ENCODE measurements at regions not wholly inside any gene's neighbourhood (a gene's known extent, or its start where the extent isn't known, plus 50 kb on each side); places are given as distances from the start of the nearest gene placed in this dataset.

- no peaks in the 10 kb centered on the region for H4K20me1 ChIP-seq (ENCODE audit: insufficient read depth, low read length)
- no peak overlapping the region for H3K4me3 ChIP-seq (ENCODE audit: low read length)
- H2AFZ ChIP-seq (ENCODE audit: low read depth, low read length) = no peak overlapping the region
- H3K27ac ChIP-seq (ENCODE audit: low read length) = no peak overlapping the region
- no peaks in the 10 kb centered on the region for H3K27me3 ChIP-seq (ENCODE audit: low read depth, low read length)
- no peaks in the 10 kb centered on the region for H3K79me2 ChIP-seq (ENCODE audit: low read length)
- H3K9me3 ChIP-seq (ENCODE audit: insufficient read depth, low read length) = no peaks in the 10 kb centered on the region
- H3K36me3 ChIP-seq (replicated peaks; ENCODE audit: low read depth, low read length) = no peaks in the 10 kb centered on the region
- no peak for TF ChIP-seq CTCF (IDR thresholded peaks at IDR 0.05; ENCODE audit: low read depth, low read length)
- TF ChIP-seq EZH2phosphoT487 (IDR thresholded peaks at IDR 0.05; ENCODE audit: low read depth) = no peak
- H3K9ac ChIP-seq (ENCODE audit: low read length) = no peak overlapping the region
- no peaks in the 10 kb centered on the region; the same call in 1 of the 2 replicates for H3K4me1 ChIP-seq (ENCODE audit: low read length)
- no peak overlapping the region for H3K4me2 ChIP-seq (ENCODE audit: low read length)
Measured at GRCh38 chrX:124256216-124256615, 76.2 kb upstream of the TEX13D start.

GRCh38 chrX:124256629-124257380, 75.7 kb upstream of the TEX13D start:
- Histone ChIP-seq H3K79me2 (ENCODE audit: low read length) (no peaks in the 10 kb centered on the region), H3K36me3 (replicated peaks; ENCODE audit: low read depth, low read length) (no peaks in the 10 kb centered on the region), H3K27me3 (ENCODE audit: low read depth, low read length) (no peaks in the 10 kb centered on the region), H3K4me2 (ENCODE audit: low read length) (no peak overlapping the region), H3K27ac (ENCODE audit: low read length) (no peak overlapping the region), H2AFZ (ENCODE audit: low read depth, low read length) (no peak overlapping the region), H3K4me3 (ENCODE audit: low read length) (no peak overlapping the region), H4K20me1 (ENCODE audit: insufficient read depth, low read length) (no peaks in the 10 kb centered on the region), H3K9me3 (ENCODE audit: insufficient read depth, low read length) (no peaks in the 10 kb centered on the region), H3K4me1 (ENCODE audit: low read length) (no peaks in the 10 kb centered on the region), H3K9ac (ENCODE audit: low read length) (no peak overlapping the region)
- TF ChIP-seq CTCF (IDR thresholded peaks at IDR 0.05; ENCODE audit: low read depth, low read length) = no peak
- no peak for TF ChIP-seq EZH2phosphoT487 (IDR thresholded peaks at IDR 0.05; ENCODE audit: low read depth)

GRCh38 chrX:124257924-124258702, 74.3 kb upstream of the TEX13D start:
- Histone ChIP-seq H4K20me1 (ENCODE audit: insufficient read depth, low read length) (no peaks in the 10 kb centered on the region), H3K36me3 (replicated peaks; ENCODE audit: low read depth, low read length) (no peaks in the 10 kb centered on the region), H3K4me1 (ENCODE audit: low read length) (no peaks in the 10 kb centered on the region), H3K79me2 (ENCODE audit: low read length) (no peaks in the 10 kb centered on the region), H3K9me3 (ENCODE audit: insufficient read depth, low read length) (no peaks in the 10 kb centered on the region), H3K4me2 (ENCODE audit: low read length) (no peak overlapping the region), H3K27me3 (ENCODE audit: low read depth, low read length) (no peaks in the 10 kb centered on the region), H3K4me3 (ENCODE audit: low read length) (no peak overlapping the region), H2AFZ (ENCODE audit: low read depth, low read length) (no peak overlapping the region), H3K27ac (ENCODE audit: low read length) (no peak overlapping the region), H3K9ac (ENCODE audit: low read length) (no peak overlapping the region)
- no peak for TF ChIP-seq CTCF (IDR thresholded peaks at IDR 0.05; ENCODE audit: low read depth, low read length)

GRCh38 chrX:124260845-124261244, 71.6 kb upstream of the TEX13D start:
- no peaks in the 10 kb centered on the region for H3K79me2 ChIP-seq (ENCODE audit: low read length)
- H3K36me3 ChIP-seq (replicated peaks; ENCODE audit: low read depth, low read length) = no peaks in the 10 kb centered on the region
- no peaks in the 10 kb centered on the region for H3K4me1 ChIP-seq (ENCODE audit: low read length)
- TF ChIP-seq EZH2phosphoT487 (IDR thresholded peaks at IDR 0.05; ENCODE audit: low read depth) = no peak
- no peak for TF ChIP-seq CTCF (IDR thresholded peaks at IDR 0.05; ENCODE audit: low read depth, low read length)
- H2AFZ ChIP-seq (ENCODE audit: low read depth, low read length) = no peak overlapping the region
- H3K9ac ChIP-seq (ENCODE audit: low read length) = no peak overlapping the region
- no peak overlapping the region for H3K27ac ChIP-seq (ENCODE audit: low read length)
- H4K20me1 ChIP-seq (ENCODE audit: insufficient read depth, low read length) = no peaks in the 10 kb centered on the region
- H3K4me3 ChIP-seq (ENCODE audit: low read length) = no peak overlapping the region
- H3K9me3 ChIP-seq (ENCODE audit: insufficient read depth, low read length) = no peaks in the 10 kb centered on the region
- no peaks in the 10 kb centered on the region for H3K27me3 ChIP-seq (ENCODE audit: low read depth, low read length)
- H3K4me2 ChIP-seq (ENCODE audit: low read length) = no peak overlapping the region

Measured in OCI-LY3 (cell line).